Nephron progenitor cell (in vitro differentiated cells): ENCODE measurements at regions not wholly inside any gene's neighbourhood (a gene's known extent, or its start where the extent isn't known, plus 50 kb on each side); places are given as distances from the start of the nearest gene placed in this dataset.

Experiments used
- DNase-seq: peaks from one replicate; pipeline ENCODE4 v3.0.0; 2021
- H3K27ac Mint-ChIP-seq: 2 replicates; pipeline ENCODE4 v1.8.0; 2021; ENCODE audit warnings: mild to moderate bottlenecking, moderate library complexity, mixed read lengths
- H3K27me3 Mint-ChIP-seq: 2 replicates; pipeline ENCODE4 v1.8.0; 2021; ENCODE audit warnings: mild to moderate bottlenecking, low read depth, mixed read lengths; ENCODE audit not compliant: poor library complexity
- H3K36me3 Mint-ChIP-seq: 2 replicates; pipeline ENCODE4 v1.8.0; 2021; ENCODE audit warnings: low read depth, mixed read lengths
- H3K4me1 Mint-ChIP-seq: 2 replicates; pipeline ENCODE4 v1.8.0; 2021; ENCODE audit warnings: mixed read lengths
- H3K4me3 Mint-ChIP-seq: 2 replicates; pipeline ENCODE4 v1.8.0; 2021; ENCODE audit warnings: mild to moderate bottlenecking, moderate library complexity, mixed read lengths
- H3K9me3 Mint-ChIP-seq: 2 replicates; pipeline ENCODE4 v1.8.0; 2021; ENCODE audit warnings: mild to moderate bottlenecking, moderate library complexity, mixed read lengths
- TF ChIP-seq, protein P1 (sequence below): fragments of 200-600 bp; sonication (generic); IDR thresholded peaks from 2 replicates; pipeline ENCODE4 v1.5.0; 2021; ENCODE audit warnings: antibody characterized with exemption

DNA sequence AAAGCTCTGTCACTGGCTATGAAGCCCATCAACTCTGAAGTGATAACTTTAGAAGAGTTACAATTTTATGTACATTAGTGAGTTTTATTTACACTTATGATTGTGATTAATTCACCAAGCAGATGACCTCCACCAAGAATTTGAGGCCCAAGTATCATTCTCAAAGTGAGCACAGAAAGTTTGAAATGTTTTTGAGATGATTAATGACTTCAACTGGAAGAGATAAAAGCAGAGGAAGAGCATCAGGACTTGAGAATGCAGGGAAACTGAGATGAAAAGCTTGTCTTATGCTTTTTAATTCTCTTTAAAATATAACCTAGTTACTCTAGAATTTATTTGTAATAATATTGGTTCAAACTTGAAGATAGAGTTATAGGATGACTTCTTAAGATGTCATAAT, 112.8 kb upstream of the H2AZ1 start:
- no peak overlapping the region for H3K27ac Mint-ChIP-seq
- no peaks in the 10 kb centered on the region for H3K9me3 Mint-ChIP-seq
- H3K4me1 Mint-ChIP-seq = no peaks in the 10 kb centered on the region
- H3K27me3 Mint-ChIP-seq = peaks cover 3% of the 10 kb centered on the region
- TF ChIP-seq, protein P1, sequence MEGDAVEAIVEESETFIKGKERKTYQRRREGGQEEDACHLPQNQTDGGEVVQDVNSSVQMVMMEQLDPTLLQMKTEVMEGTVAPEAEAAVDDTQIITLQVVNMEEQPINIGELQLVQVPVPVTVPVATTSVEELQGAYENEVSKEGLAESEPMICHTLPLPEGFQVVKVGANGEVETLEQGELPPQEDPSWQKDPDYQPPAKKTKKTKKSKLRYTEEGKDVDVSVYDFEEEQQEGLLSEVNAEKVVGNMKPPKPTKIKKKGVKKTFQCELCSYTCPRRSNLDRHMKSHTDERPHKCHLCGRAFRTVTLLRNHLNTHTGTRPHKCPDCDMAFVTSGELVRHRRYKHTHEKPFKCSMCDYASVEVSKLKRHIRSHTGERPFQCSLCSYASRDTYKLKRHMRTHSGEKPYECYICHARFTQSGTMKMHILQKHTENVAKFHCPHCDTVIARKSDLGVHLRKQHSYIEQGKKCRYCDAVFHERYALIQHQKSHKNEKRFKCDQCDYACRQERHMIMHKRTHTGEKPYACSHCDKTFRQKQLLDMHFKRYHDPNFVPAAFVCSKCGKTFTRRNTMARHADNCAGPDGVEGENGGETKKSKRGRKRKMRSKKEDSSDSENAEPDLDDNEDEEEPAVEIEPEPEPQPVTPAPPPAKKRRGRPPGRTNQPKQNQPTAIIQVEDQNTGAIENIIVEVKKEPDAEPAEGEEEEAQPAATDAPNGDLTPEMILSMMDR = no peak
- no peaks in the 10 kb centered on the region for H3K36me3 Mint-ChIP-seq
- no peak overlapping the region for H3K4me3 Mint-ChIP-seq
- no peak for DNase-seq

- Mint-ChIP-seq H3K9me3 (no peaks in the 10 kb centered on the region), H3K4me1 (no peaks in the 10 kb centered on the region), H3K27me3 (peaks cover 3% of the 10 kb centered on the region), H3K4me3 (no peak overlapping the region), H3K27ac (peak overlapping the region; percentile 33), H3K36me3 (no peaks in the 10 kb centered on the region)
- TF ChIP-seq, protein P1 = no peak
- no peak for DNase-seq
Observed at GRCh38 chr4:100061835-100062234, 111.8 kb upstream of the H2AZ1 start.

GRCh38 chr4:100060765-100061416, 110.8 kb upstream of the H2AZ1 start:
- Mint-ChIP-seq H3K4me1 (no peaks in the 10 kb centered on the region), H3K9me3 (no peaks in the 10 kb centered on the region), H3K27ac (no peak overlapping the region), H3K4me3 (no peak overlapping the region), H3K36me3 (no peaks in the 10 kb centered on the region), H3K27me3 (peaks cover 6% of the 10 kb centered on the region)
- DNase-seq = no peak
- TF ChIP-seq, protein P1 = no peak

DNA sequence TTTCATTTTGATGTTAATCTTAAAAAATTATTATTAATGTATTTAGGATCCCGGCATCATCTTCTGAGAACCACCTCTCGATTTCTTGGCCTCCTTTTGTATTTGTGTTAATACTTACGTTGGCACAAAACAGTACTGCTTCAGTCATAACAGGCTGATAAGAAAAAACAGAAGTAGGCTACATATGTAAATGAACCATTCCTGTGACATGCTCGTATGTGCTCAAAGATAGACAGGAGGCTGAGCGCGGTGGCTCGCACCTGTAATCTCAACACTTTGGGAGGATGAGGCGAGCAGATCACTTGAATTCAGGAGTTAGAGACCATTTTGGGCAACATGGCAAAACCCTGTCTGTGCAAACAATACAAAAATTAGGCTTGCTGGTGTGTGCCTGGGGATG, 109.4 kb upstream of the H2AZ1 start:
- TF ChIP-seq, protein P1 = no peak
- Mint-ChIP-seq H3K27me3 (peaks cover 10% of the 10 kb centered on the region), H3K36me3 (no peaks in the 10 kb centered on the region), H3K27ac (no peak overlapping the region), H3K4me1 (no peaks in the 10 kb centered on the region), H3K9me3 (no peaks in the 10 kb centered on the region), H3K4me3 (no peak overlapping the region)
- DNase-seq = no peak

DNA sequence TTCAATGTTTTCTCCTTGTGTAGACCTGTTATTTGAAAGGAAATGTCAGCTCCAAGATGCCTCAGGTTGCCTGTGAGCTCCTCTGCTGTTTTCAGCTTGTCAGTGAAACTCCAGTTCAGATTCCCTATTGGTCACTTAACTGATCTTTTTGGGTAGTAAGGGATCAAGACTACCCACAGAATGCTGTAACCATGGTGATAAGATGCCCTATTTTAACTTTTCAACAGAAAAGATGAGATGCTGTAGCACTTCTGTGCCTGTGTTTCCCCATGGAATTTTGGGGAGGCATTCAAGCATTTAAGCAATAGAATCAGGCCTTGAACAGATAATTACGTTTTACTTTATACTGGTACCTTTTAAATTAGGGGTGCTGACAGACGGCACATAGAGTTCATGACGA, 106.6 kb upstream of the H2AZ1 start:
- TF ChIP-seq, protein P1 = no peak
- H3K9me3 Mint-ChIP-seq = no peaks in the 10 kb centered on the region
- H3K27me3 Mint-ChIP-seq = peaks cover 7% of the 10 kb centered on the region
- no peaks in the 10 kb centered on the region for H3K36me3 Mint-ChIP-seq
- no peak overlapping the region for H3K27ac Mint-ChIP-seq
- H3K4me1 Mint-ChIP-seq = no peaks in the 10 kb centered on the region
- DNase-seq = no peak
- H3K4me3 Mint-ChIP-seq = no peak overlapping the region

GRCh38 chr4:100054071-100054470, 104.0 kb upstream of the H2AZ1 start:
- H3K9me3 Mint-ChIP-seq = peaks cover 16% of the 10 kb centered on the region
- TF ChIP-seq, protein P1 = no peak
- H3K27ac Mint-ChIP-seq = no peak overlapping the region
- peaks cover 5% of the 10 kb centered on the region for H3K36me3 Mint-ChIP-seq
- no peaks in the 10 kb centered on the region for H3K4me1 Mint-ChIP-seq
- H3K27me3 Mint-ChIP-seq = peaks cover 7% of the 10 kb centered on the region
- no peak for DNase-seq
- H3K4me3 Mint-ChIP-seq = no peak overlapping the region
